ENCODE measurements at regions not wholly inside any gene's neighbourhood (a gene's known extent, or its start where the extent isn't known, plus 50 kb on each side); places are given as distances from the start of the nearest gene placed in this dataset. TPM values are rescaled to one million over a fixed set of nuclear protein-coding genes. Genes with fewer than 3 reads are reported as not detected.

Small RNAs in the stretch of these regions (microRNA-seq; reads per million reads assigned to microRNA genes)
- gene MIR8062 (ENCODE audit: borderline microRNAs expressed, borderline replicate concordance), result not detected
